HL-60 (cell line): ENCODE measurements at regions not wholly inside any gene's neighbourhood (a gene's known extent, or its start where the extent isn't known, plus 50 kb on each side); places are given as distances from the start of the nearest gene placed in this dataset.

Experiments
- CTCF ChIP-seq: IDR thresholded peaks from one replicate; pipeline ENCODE4 v1.5.1; 2011; ENCODE audit warnings: low read length, control low read depth, inconsistent platforms; ENCODE audit not compliant: insufficient read depth
- POLR2AphosphoS5 ChIP-seq: IDR thresholded peaks from 2 replicates; pipeline ENCODE4 v1.6.1; 2012; ENCODE audit warnings: low read depth
- SPI1 ChIP-seq: IDR thresholded peaks from 2 replicates; pipeline ENCODE4 v1.6.1; 2012; ENCODE audit warnings: low read depth, mild to moderate bottlenecking, borderline replicate concordance
- TF ChIP-seq, protein P1 (sequence below): IDR thresholded peaks from 2 replicates; pipeline ENCODE4 v1.6.1; 2012; ENCODE audit warnings: low read depth; ENCODE audit not compliant: insufficient replicate concordance

DNA sequence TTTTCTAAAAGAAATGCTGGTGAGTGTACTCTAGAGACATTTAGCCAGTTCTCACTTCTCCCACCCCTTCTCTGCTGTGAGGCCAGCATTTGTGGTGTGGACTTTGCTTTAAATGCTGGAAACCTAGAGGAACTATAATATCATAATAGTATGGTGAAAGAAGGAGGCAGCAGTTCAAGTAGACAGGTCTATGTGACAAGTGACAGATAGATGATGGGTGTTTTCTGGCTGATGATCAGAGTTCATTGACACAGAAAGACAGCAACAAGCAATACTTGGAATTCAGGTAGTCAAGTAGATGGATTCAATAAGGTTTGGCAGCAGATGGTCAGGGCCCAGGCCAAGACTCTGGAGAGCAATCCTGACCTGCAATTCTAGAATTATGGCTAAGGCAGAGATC, 317.5 kb downstream of the PCDH7 start:
- TF ChIP-seq CTCF (no peak), POLR2AphosphoS5 (no peak), SPI1 (no peak)
- TF ChIP-seq, protein P1, sequence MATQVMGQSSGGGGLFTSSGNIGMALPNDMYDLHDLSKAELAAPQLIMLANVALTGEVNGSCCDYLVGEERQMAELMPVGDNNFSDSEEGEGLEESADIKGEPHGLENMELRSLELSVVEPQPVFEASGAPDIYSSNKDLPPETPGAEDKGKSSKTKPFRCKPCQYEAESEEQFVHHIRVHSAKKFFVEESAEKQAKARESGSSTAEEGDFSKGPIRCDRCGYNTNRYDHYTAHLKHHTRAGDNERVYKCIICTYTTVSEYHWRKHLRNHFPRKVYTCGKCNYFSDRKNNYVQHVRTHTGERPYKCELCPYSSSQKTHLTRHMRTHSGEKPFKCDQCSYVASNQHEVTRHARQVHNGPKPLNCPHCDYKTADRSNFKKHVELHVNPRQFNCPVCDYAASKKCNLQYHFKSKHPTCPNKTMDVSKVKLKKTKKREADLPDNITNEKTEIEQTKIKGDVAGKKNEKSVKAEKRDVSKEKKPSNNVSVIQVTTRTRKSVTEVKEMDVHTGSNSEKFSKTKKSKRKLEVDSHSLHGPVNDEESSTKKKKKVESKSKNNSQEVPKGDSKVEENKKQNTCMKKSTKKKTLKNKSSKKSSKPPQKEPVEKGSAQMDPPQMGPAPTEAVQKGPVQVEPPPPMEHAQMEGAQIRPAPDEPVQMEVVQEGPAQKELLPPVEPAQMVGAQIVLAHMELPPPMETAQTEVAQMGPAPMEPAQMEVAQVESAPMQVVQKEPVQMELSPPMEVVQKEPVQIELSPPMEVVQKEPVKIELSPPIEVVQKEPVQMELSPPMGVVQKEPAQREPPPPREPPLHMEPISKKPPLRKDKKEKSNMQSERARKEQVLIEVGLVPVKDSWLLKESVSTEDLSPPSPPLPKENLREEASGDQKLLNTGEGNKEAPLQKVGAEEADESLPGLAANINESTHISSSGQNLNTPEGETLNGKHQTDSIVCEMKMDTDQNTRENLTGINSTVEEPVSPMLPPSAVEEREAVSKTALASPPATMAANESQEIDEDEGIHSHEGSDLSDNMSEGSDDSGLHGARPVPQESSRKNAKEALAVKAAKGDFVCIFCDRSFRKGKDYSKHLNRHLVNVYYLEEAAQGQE: no peak
